Panc1 (cell line): ENCODE measurements at regions not wholly inside any gene's neighbourhood (a gene's known extent, or its start where the extent isn't known, plus 50 kb on each side); places are given as distances from the start of the nearest gene placed in this dataset.

Source experiments
- ATAC-seq: fragments of 200-7000 bp; cut with Tn5 transposase; 2 replicates; pipeline ENCODE4 v1.9.1; 2020; ENCODE audit warnings: mild to moderate bottlenecking, moderate library complexity
- BruUV-seq: library from RNA; stranded (reverse); fragments of 400-500 nt; replicated peaks from 2 replicates; lab custom pipeline; 2021; lab: Mats Ljungman, UMichigan
- CTCF ChIA-PET: fragments of 300-600 bp; sonication (Branson Sonifier 250); formaldehyde crosslinking; loops from one replicate; lab custom pipeline; 2022; ENCODE audit warnings: antibody characterized with exemption; lab: Charles Lee
- POLR2A ChIA-PET: fragments of 300-600 bp; sonication (Branson Sonifier 250); formaldehyde crosslinking; loops from one replicate; lab custom pipeline; 2022; ENCODE audit warnings: antibody characterized with exemption; lab: Charles Lee
- DNase-seq: peaks from one replicate; pipeline ENCODE4 v3.0.0-alpha.2; 2010; ENCODE audit warnings: low read depth, low spot score
- H3K27ac ChIP-seq: 2 replicates; pipeline ENCODE4 v1.5.1; 2011; ENCODE audit warnings: mild to moderate bottlenecking, low read length, inconsistent platforms
- H3K27me3 ChIP-seq: fragments of 200-500 bp; sonication (Bioruptor generic); 2 replicates; pipeline ENCODE4 v1.6.0; 2014; ENCODE audit warnings: low read length, inconsistent platforms; ENCODE audit not compliant: control insufficient read depth, insufficient read depth
- H3K36me3 ChIP-seq: fragments of 200-500 bp; sonication (Bioruptor generic); 2 replicates; pipeline ENCODE4 v1.5.1; 2014; ENCODE audit warnings: inconsistent platforms, mild to moderate bottlenecking, low read length, moderate library complexity; ENCODE audit not compliant: control insufficient read depth, insufficient read depth
- H3K4me1 ChIP-seq: 2 replicates; pipeline ENCODE4 v1.5.1; 2011; ENCODE audit warnings: inconsistent platforms, mild to moderate bottlenecking, low read length, moderate library complexity; ENCODE audit not compliant: control insufficient read depth, insufficient read depth
- H3K4me3 ChIP-seq, 2 experiments: 2 replicates each; pipeline ENCODE4 v1.5.1; 2011 to 2012; ENCODE audit warnings: low read depth in 2 of 2, low read length in 2 of 2, mild to moderate bottlenecking in 2 of 2, inconsistent platforms in 1 of 2, moderate library complexity in 1 of 2
- H3K9me3 ChIP-seq: fragments of 200-500 bp; sonication (Bioruptor generic); 2 replicates; pipeline ENCODE4 v1.5.1; 2014; ENCODE audit warnings: low read depth, mild to moderate bottlenecking, inconsistent platforms, low read length, moderate library complexity; ENCODE audit not compliant: control insufficient read depth, insufficient read depth
- POLR2AphosphoS5 ChIP-seq: IDR thresholded peaks from 2 replicates; pipeline ENCODE4 v1.6.1; 2012; ENCODE audit warnings: mild to moderate bottlenecking, low read depth, low read length, moderate library complexity
- REST ChIP-seq, 2 experiments: IDR thresholded peaks; 2 replicates each; pipeline ENCODE4 v1.6.1; 2011 to 2012; ENCODE audit warnings: low read depth in 2 of 2, control low read depth in 1 of 2, low read length in 1 of 2, mild to moderate bottlenecking in 1 of 2, moderate library complexity in 1 of 2; ENCODE audit not compliant: insufficient read depth in 1 of 2
- SIN3A ChIP-seq: IDR thresholded peaks from 2 replicates; pipeline ENCODE4 v1.6.1; 2012; ENCODE audit warnings: low read depth, mild to moderate bottlenecking, low read length, moderate library complexity, borderline replicate concordance; ENCODE audit not compliant: insufficient read depth
- TCF7L2 ChIP-seq: IDR thresholded peaks from 2 replicates; pipeline ENCODE4 v1.6.1; 2011; ENCODE audit warnings: mild to moderate bottlenecking, low read depth, low read length, inconsistent platforms
- in situ Hi-C: cut with HindIII; loops from 2 replicates; pipeline ENCODE4 v1.10.0; 2016; ENCODE audit warnings: low sequenced_read_pairs, low pct_unique_long_range_greater_than_20kb
- intact Hi-C: fragments of 100-400 bp; cut with micrococcal nuclease; formaldehyde crosslinking; loops from one replicate; pipeline ENCODE4 v1.10.0; 2022; ENCODE audit not compliant: unreplicated experiment
- TF ChIP-seq, protein P1 (sequence below): fragments of 450-650 bp; IDR thresholded peaks from 2 replicates; pipeline ENCODE4 v1.5.1; 2017; ENCODE audit warnings: mild to moderate bottlenecking

DNA sequence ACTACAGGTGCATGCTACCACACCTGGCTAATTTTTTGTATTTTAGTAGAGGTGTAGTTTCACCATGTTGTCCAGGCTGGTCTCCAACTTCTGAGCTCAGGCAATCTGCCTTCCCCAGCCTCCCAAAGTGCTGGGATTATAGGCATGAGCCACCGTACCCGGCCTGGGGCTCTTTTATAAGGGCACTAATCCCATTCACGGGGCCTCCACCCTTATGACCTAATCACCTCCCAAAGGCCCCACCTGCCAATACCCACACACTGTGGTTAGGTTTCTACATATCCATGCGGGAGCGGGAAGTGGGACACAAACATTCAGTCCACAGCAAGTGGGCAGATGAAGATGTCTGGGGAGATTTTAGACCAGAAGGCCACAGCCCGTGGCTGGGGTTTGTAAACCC lies 164.7 kb upstream of the SH3BP4 start:
- Histone ChIP-seq H3K27ac (no peak overlapping the region), H3K27me3 (no peaks in the 10 kb centered on the region), H3K36me3 (no peaks in the 10 kb centered on the region), H3K9me3 (peaks cover 13% of the 10 kb centered on the region), H3K4me3 (no peak overlapping the region), H3K4me1 (no peaks in the 10 kb centered on the region)
- POLR2A ChIA-PET = no interaction called here
- TF ChIP-seq SIN3A (no peak), POLR2AphosphoS5 (no peak), REST (IDR thresholded peaks at IDR 0.05; ENCODE audit: insufficient read depth in 1 of 2, low read depth in 2 of 2, low read length in 1 of 2) (no peak), TCF7L2 (no peak)
- TF ChIP-seq, protein P1, sequence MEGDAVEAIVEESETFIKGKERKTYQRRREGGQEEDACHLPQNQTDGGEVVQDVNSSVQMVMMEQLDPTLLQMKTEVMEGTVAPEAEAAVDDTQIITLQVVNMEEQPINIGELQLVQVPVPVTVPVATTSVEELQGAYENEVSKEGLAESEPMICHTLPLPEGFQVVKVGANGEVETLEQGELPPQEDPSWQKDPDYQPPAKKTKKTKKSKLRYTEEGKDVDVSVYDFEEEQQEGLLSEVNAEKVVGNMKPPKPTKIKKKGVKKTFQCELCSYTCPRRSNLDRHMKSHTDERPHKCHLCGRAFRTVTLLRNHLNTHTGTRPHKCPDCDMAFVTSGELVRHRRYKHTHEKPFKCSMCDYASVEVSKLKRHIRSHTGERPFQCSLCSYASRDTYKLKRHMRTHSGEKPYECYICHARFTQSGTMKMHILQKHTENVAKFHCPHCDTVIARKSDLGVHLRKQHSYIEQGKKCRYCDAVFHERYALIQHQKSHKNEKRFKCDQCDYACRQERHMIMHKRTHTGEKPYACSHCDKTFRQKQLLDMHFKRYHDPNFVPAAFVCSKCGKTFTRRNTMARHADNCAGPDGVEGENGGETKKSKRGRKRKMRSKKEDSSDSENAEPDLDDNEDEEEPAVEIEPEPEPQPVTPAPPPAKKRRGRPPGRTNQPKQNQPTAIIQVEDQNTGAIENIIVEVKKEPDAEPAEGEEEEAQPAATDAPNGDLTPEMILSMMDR = no peak
- intact Hi-C loops (no loop called here), in situ Hi-C loops (no loop called here)
- ATAC-seq = no peak
- DNase-seq = no peak
- BruUV-seq = no TSS peak
- CTCF ChIA-PET = no interaction called here

GRCh38 chr2:234773764-234774409 lies 177.9 kb upstream of the SH3BP4 start:
- Histone ChIP-seq H3K27me3 (no peaks in the 10 kb centered on the region), H3K4me1 (no peaks in the 10 kb centered on the region), H3K36me3 (no peaks in the 10 kb centered on the region), H3K27ac (no peak overlapping the region), H3K9me3 (no peaks in the 10 kb centered on the region), H3K4me3 (no peak overlapping the region)
- BruUV-seq = no TSS peak
- CTCF ChIA-PET = no interaction called here
- DNase-seq (no peak), ATAC-seq (no peak)
- intact Hi-C loops = no loop called here
- TF ChIP-seq, protein P1 = no peak
- no peak for TF ChIP-seq TCF7L2
- TF ChIP-seq SIN3A = no peak
- no peak for TF ChIP-seq POLR2AphosphoS5
- TF ChIP-seq REST (IDR thresholded peaks at IDR 0.05; ENCODE audit: insufficient read depth in 1 of 2, low read depth in 2 of 2, low read length in 1 of 2) = no peak
- POLR2A ChIA-PET = interaction anchor here (0.6 kb wide), 1 partner anchor 114 kb away, joined by 6 read pairs; no protein-coding TSS in a partner anchor
- in situ Hi-C loops = no loop called here
